NT2/D1 (cell line): ENCODE measurements at regions not wholly inside any gene's neighbourhood (a gene's known extent, or its start where the extent isn't known, plus 50 kb on each side); places are given as distances from the start of the nearest gene placed in this dataset.

Experiments used
- DNase-seq: peaks from one replicate; pipeline ENCODE4 v3.0.0-alpha.2; 2011; ENCODE audit warnings: low read depth, low spot score
- H3K27me3 ChIP-seq: 2 replicates; pipeline ENCODE4 v1.6.0; 2011; ENCODE audit warnings: mild to moderate bottlenecking; ENCODE audit not compliant: insufficient read length, insufficient read depth
- H3K36me3 ChIP-seq: 2 replicates; pipeline ENCODE4 v1.6.1; 2011; ENCODE audit warnings: mild to moderate bottlenecking, low read length, mixed read lengths; ENCODE audit not compliant: insufficient read depth, insufficient read length
- H3K4me1 ChIP-seq: 2 replicates; pipeline ENCODE4 v1.5.1; 2011; ENCODE audit not compliant: insufficient read depth, insufficient read length
- H3K4me3 ChIP-seq: 2 replicates; pipeline ENCODE4 v1.5.1; 2011; ENCODE audit warnings: low read depth; ENCODE audit not compliant: insufficient read length
- H3K9ac ChIP-seq: 2 replicates; pipeline ENCODE4 v1.6.0; 2011; ENCODE audit warnings: low read depth; ENCODE audit not compliant: insufficient read length
- H3K9me3 ChIP-seq: 2 replicates; pipeline ENCODE4 v1.5.1; 2011; ENCODE audit warnings: mild to moderate bottlenecking, low read length; ENCODE audit not compliant: insufficient read depth
- SUZ12 ChIP-seq: IDR thresholded peaks from 2 replicates; pipeline ENCODE4 v1.6.1; 2011; ENCODE audit not compliant: insufficient read length, insufficient read depth; ENCODE audit errors: extremely low read depth
- YY1 ChIP-seq: IDR thresholded peaks from 2 replicates; pipeline ENCODE4 v1.6.1; 2011; ENCODE audit not compliant: insufficient read length, insufficient read depth
- ZNF274 ChIP-seq: IDR thresholded peaks from 2 replicates; pipeline ENCODE4 v1.6.1; 2011; ENCODE audit warnings: mild to moderate bottlenecking, low read depth, low read length

DNA sequence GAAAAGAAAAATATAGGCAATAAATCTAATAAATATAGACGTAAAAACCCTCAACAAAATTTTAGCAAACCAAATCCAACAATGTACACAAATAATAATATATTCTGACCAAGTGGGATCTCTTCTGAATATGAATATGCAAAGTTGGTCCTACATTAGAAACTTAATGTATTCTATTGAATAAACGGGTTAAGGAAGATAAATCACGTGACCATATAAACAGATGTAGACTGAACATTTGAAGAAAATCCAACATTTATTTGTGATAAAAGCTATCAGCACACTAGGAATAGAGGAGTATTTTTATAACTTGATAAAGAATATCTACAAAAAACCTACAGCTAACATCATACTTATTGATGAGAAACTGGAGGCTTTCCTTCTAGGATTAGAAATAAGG is 502.8 kb upstream of the KIF2B start:
- H3K9ac ChIP-seq: no peak overlapping the region
- no peaks in the 10 kb centered on the region for H3K4me1 ChIP-seq
- no peak overlapping the region for H3K4me3 ChIP-seq
- no peak for DNase-seq
- no peak for TF ChIP-seq SUZ12
- TF ChIP-seq YY1: no peak
- TF ChIP-seq ZNF274: no peak
- no peaks in the 10 kb centered on the region for H3K27me3 ChIP-seq
- peaks cover 9% of the 10 kb centered on the region; the same call in 1 of the 2 replicates for H3K9me3 ChIP-seq
- H3K36me3 ChIP-seq: no peaks in the 10 kb centered on the region

DNA sequence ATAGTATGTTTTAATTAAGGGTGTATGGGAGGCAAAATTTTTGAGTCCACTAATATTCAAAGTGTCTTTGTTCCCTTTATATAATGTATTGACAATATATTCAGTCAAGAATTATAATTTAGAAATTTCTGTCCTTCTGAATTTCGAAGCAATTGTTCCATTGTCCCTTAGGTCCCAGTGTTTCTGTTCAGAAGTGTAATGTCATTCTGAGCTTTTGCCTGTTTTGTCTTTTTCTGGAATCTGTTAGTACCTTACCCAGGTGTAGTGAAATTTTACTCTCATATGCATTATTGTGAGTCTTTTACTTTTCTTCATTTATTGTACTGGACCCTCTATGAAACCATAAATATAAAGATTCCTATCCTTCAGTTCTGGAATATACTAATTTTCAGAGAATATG is 505.7 kb upstream of the KIF2B start:
- H3K4me3 ChIP-seq: no peak overlapping the region
- H3K9ac ChIP-seq: no peak overlapping the region
- peaks cover 9% of the 10 kb centered on the region; the same call in 1 of the 2 replicates for H3K9me3 ChIP-seq
- no peaks in the 10 kb centered on the region for H3K36me3 ChIP-seq
- DNase-seq: no peak
- no peaks in the 10 kb centered on the region for H3K27me3 ChIP-seq
- TF ChIP-seq ZNF274 (no peak), SUZ12 (no peak), YY1 (no peak)
- no peaks in the 10 kb centered on the region for H3K4me1 ChIP-seq

DNA sequence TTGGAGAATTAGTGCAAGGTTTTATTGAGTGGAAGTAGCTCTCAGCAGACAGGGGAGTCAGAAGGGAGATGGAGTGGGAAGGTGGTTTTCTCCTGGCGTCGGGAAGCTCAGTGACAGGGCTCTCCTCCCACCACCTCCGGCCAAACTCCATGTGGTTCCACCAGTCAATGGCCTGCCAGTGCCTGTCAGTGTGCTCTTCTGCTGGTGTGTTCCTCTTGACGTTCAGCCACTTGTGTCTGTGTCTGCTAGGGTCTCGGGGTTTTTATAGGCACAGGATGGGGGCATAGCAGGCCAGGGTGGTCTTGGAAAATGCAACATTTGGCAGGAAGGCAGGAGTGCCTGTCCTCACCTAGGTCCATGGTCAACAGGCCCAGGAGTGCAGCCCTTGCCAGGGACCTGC is 506.7 kb upstream of the KIF2B start:
- DNase-seq: no peak
- TF ChIP-seq ZNF274 (no peak), YY1 (no peak), SUZ12 (no peak)

DNA sequence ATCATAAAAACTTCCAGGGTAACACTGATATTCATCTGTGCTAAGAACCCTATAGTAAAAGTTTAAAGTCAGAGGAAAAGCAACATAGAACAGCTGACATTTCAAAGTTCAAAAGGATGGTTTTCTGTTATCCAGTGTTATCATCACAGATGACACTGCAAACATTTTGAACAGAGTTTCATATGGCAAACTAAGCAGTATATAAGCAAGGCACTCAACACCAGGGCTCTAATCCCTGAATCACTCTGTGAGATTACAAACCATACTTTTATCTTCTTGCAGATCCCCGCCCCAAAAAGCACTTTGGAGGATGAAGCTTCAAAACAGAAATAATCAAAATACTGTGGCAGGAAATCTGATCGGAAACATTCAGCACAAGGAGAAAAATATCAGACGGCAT is 508.2 kb upstream of the KIF2B start:
- no peaks in the 10 kb centered on the region for H3K27me3 ChIP-seq
- H3K4me1 ChIP-seq: no peaks in the 10 kb centered on the region
- H3K36me3 ChIP-seq: no peaks in the 10 kb centered on the region
- no peak overlapping the region for H3K9ac ChIP-seq
- no peak for DNase-seq
- peaks cover 9% of the 10 kb centered on the region; the same call in 1 of the 2 replicates for H3K9me3 ChIP-seq
- H3K4me3 ChIP-seq: no peak overlapping the region
- TF ChIP-seq YY1 (no peak), ZNF274 (no peak), SUZ12 (no peak)

More for the DNA sequence above, 506.7 kb upstream of the KIF2B start:
- Histone ChIP-seq H3K9me3 (peaks cover 9% of the 10 kb centered on the region; the same call in 1 of the 2 replicates), H3K4me1 (no peaks in the 10 kb centered on the region), H3K27me3 (no peaks in the 10 kb centered on the region), H3K36me3 (no peaks in the 10 kb centered on the region), H3K4me3 (no peak overlapping the region), H3K9ac (no peak overlapping the region)

DNA sequence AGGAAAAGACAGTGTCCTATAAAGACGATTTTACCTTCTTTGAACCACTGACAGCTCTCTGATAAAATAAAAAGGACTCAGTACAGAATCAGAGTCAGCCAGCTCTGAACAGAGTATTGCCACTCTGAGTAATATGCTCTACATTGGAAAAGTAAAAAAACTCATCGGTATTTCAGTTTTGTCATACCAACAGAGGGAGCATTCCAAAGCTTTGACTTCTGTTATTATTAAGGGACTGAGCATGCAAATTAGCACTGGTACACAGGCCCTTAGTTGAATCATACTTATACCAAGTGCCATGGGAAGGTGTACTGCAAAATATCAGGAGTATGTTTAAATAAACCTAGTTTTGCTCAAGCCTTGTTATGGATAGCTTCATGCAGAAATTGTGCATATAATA is 509.0 kb upstream of the KIF2B start:
- Histone ChIP-seq H3K9me3 (peaks cover 9% of the 10 kb centered on the region; the same call in 1 of the 2 replicates), H3K4me1 (no peaks in the 10 kb centered on the region), H3K9ac (no peak overlapping the region), H3K4me3 (no peak overlapping the region), H3K36me3 (no peaks in the 10 kb centered on the region), H3K27me3 (no peaks in the 10 kb centered on the region)
- no peak for DNase-seq
- TF ChIP-seq ZNF274 (no peak), SUZ12 (no peak), YY1 (no peak)

DNA sequence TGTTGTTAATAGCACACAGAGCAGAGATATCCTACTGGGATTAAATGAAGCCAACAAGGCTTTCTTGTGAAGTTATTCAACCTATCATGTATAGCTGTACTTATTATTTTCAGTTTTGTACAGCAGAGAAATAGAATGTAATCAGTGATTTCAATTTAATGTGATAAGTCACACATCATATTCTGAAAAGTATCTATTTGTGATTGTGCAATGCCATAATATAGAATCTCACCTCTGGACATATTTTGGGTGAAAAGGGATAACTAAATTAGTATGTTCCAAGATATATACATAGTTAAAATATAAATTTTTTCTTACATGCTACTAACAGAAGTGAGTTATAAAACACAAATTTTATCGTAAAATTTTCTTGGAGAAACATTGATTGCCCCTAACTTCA is 544.3 kb upstream of the KIF2B start:
- no peak for TF ChIP-seq SUZ12
- no peak for TF ChIP-seq YY1
- Histone ChIP-seq H3K4me1 (no peaks in the 10 kb centered on the region), H3K4me3 (no peak overlapping the region), H3K27me3 (no peaks in the 10 kb centered on the region), H3K9ac (no peak overlapping the region), H3K9me3 (no peaks in the 10 kb centered on the region), H3K36me3 (no peaks in the 10 kb centered on the region)
- no peak for DNase-seq

DNA sequence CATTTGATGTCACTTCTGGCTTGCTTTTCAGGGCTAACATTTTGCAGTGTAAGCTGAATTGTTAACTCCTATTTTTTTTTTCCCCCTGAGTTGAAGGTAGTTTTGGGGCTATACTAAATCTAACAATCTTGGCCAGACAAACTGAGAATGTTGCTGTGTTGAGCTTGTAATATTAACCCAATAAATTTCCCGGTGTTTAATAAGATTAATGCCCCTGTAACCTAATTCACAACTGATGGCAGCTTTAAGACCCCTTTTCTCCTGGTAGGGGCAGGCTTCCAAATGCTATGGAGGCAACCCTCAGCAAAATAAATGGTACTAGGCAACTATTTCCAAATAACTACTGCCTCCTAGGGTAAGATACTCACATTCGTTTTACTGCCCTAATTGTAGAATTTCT is 549.6 kb upstream of the KIF2B start:
- H3K9me3 ChIP-seq: no peaks in the 10 kb centered on the region
- no peak overlapping the region for H3K9ac ChIP-seq
- H3K27me3 ChIP-seq: no peaks in the 10 kb centered on the region
- H3K4me1 ChIP-seq: no peaks in the 10 kb centered on the region
- no peak for TF ChIP-seq SUZ12
- TF ChIP-seq YY1: no peak
- TF ChIP-seq ZNF274: no peak
- DNase-seq: no peak
- no peaks in the 10 kb centered on the region for H3K36me3 ChIP-seq
- H3K4me3 ChIP-seq: no peak overlapping the region
